GM23338 (cell line): ENCODE measurements at regions not wholly inside any gene's neighbourhood (a gene's known extent, or its start where the extent isn't known, plus 50 kb on each side); places are given as distances from the start of the nearest gene placed in this dataset.

Experiments used
- ATAC-seq: fragments of 200-7000 bp; cut with Tn5 transposase; 3 replicates; pipeline ENCODE4 v1.9.1; 2020
- DNase-seq: peaks from one replicate; pipeline ENCODE4 v3.0.0-alpha.2; 2015; ENCODE audit warnings: low spot score
- H2AFZ ChIP-seq: fragments of 200-600 bp; sonication (generic); 2 replicates; pipeline ENCODE4 v1.8.0; 2016; ENCODE audit warnings: antibody characterized with exemption, mild to moderate bottlenecking, moderate library complexity
- H3F3A ChIP-seq: fragments of 200-600 bp; sonication (generic); replicated peaks from 2 replicates; pipeline ENCODE4 v1.8.0; 2017; ENCODE audit warnings: antibody characterized with exemption, mixed run types, low read depth
- H3K27ac ChIP-seq: fragments of 200-600 bp; sonication (generic); 2 replicates; pipeline ENCODE4 v1.6.1; 2016; ENCODE audit warnings: low read depth
- H3K27me3 ChIP-seq: fragments of 200-600 bp; sonication (generic); 2 replicates; pipeline ENCODE4 v1.8.0; 2016; ENCODE audit warnings: mild to moderate bottlenecking, mixed run types, moderate library complexity; ENCODE audit not compliant: insufficient read depth
- H3K36me3 ChIP-seq: fragments of 200-600 bp; sonication (generic); 2 replicates; pipeline ENCODE4 v1.8.0; 2016; ENCODE audit warnings: mild to moderate bottlenecking; ENCODE audit not compliant: insufficient read depth
- H3K4me1 ChIP-seq: fragments of 200-600 bp; sonication (generic); 2 replicates; pipeline ENCODE4 v1.8.0; 2016; ENCODE audit warnings: mild to moderate bottlenecking, moderate library complexity; ENCODE audit not compliant: insufficient read depth
- H3K4me2 ChIP-seq: fragments of 200-600 bp; sonication (generic); 2 replicates; pipeline ENCODE4 v1.7.1; 2017; ENCODE audit warnings: mixed run types
- H3K4me3 ChIP-seq: fragments of 200-600 bp; sonication (generic); 2 replicates; pipeline ENCODE4 v1.6.1; 2016; ENCODE audit warnings: mixed run types
- H3K79me2 ChIP-seq: fragments of 200-600 bp; sonication (generic); replicated peaks from 2 replicates; pipeline ENCODE4 v1.8.0; 2017; ENCODE audit warnings: mild to moderate bottlenecking; ENCODE audit not compliant: insufficient read depth
- H3K9me2 ChIP-seq: fragments of 200-600 bp; sonication (generic); 2 replicates; pipeline ENCODE4 v1.8.0; 2017; ENCODE audit not compliant: insufficient read depth
- H4K20me1 ChIP-seq: fragments of 200-600 bp; sonication (generic); replicated peaks from 2 replicates; pipeline ENCODE4 v1.8.0; 2017; ENCODE audit warnings: mild to moderate bottlenecking; ENCODE audit not compliant: insufficient read depth
- H3K27ac Mint-ChIP-seq: 2 replicates; pipeline ENCODE4 v1.8.0; 2020; ENCODE audit warnings: inconsistent platforms, mild to moderate bottlenecking, moderate library complexity, mixed read lengths
- H3K27me3 Mint-ChIP-seq: 3 replicates; pipeline ENCODE4 v1.8.0; 2022; ENCODE audit warnings: low read depth, mild to moderate bottlenecking, moderate library complexity, mixed read lengths, inconsistent platforms; ENCODE audit not compliant: insufficient read depth, poor library complexity
- H3K36me3 Mint-ChIP-seq: 3 replicates; pipeline ENCODE4 v1.8.0; 2021; ENCODE audit warnings: low read depth, mild to moderate bottlenecking, inconsistent platforms, moderate library complexity, mixed read lengths
- H3K4me1 Mint-ChIP-seq: 3 replicates; pipeline ENCODE4 v1.8.0; 2020; ENCODE audit warnings: mild to moderate bottlenecking, inconsistent platforms, mixed read lengths
- H3K4me3 Mint-ChIP-seq: 3 replicates; pipeline ENCODE4 v1.8.0; 2021; ENCODE audit warnings: moderate library complexity, mild to moderate bottlenecking, inconsistent platforms, mixed read lengths
- H3K9me3 Mint-ChIP-seq: 3 replicates; pipeline ENCODE4 v1.8.0; 2020; ENCODE audit warnings: moderate library complexity, mild to moderate bottlenecking, inconsistent platforms, mixed read lengths
- CREB1 ChIP-seq: fragments of 250-450 bp; sonication (Bioruptor Pico); IDR thresholded peaks from 2 replicates; pipeline ENCODE4 v1.5.0; 2020; ENCODE audit warnings: low read depth, mild to moderate bottlenecking, moderate library complexity
- EZH2 ChIP-seq: fragments of 200-600 bp; sonication (generic); IDR thresholded peaks from one replicate; pipeline ENCODE4 v1.8.0; 2017; ENCODE audit warnings: antibody characterized with exemption, mild to moderate bottlenecking, low read depth; ENCODE audit not compliant: unreplicated experiment
- EZH2phosphoT487 ChIP-seq: fragments of 200-600 bp; sonication (generic); IDR thresholded peaks from one replicate; pipeline ENCODE4 v1.8.1; 2018; ENCODE audit warnings: antibody characterized with exemption; ENCODE audit not compliant: unreplicated experiment
- JUNB ChIP-seq: IDR thresholded peaks from one replicate; pipeline ENCODE4 v1.6.1; 2016; ENCODE audit warnings: antibody characterized with exemption; ENCODE audit not compliant: unreplicated experiment
- NANOG ChIP-seq: IDR thresholded peaks from 2 replicates; pipeline ENCODE4 v1.6.1; 2016; ENCODE audit warnings: antibody characterized with exemption, borderline replicate concordance
- POLR2AphosphoS5 ChIP-seq: IDR thresholded peaks from 2 replicates; pipeline ENCODE4 v1.6.1; 2016; ENCODE audit warnings: antibody characterized with exemption, low read depth
- STAT1 ChIP-seq: IDR thresholded peaks from one replicate; pipeline ENCODE4 v1.6.1; 2016; ENCODE audit warnings: antibody characterized with exemption; ENCODE audit not compliant: unreplicated experiment
- ZNF114 ChIP-seq: fragments of 250-450 bp; sonication (Bioruptor Pico); IDR thresholded peaks from 2 replicates; pipeline ENCODE4 v1.5.0; 2020; ENCODE audit warnings: mild to moderate bottlenecking, moderate library complexity
- ZNF331 ChIP-seq: fragments of 250-450 bp; sonication (Bioruptor Pico); IDR thresholded peaks from 2 replicates; pipeline ENCODE4 v1.5.0; 2020; ENCODE audit warnings: low read depth, mild to moderate bottlenecking, moderate library complexity
- TF ChIP-seq, protein P1 (sequence below): fragments of 250-450 bp; sonication (Bioruptor Pico); IDR thresholded peaks from 2 replicates; pipeline ENCODE4 v1.5.0; 2020; ENCODE audit warnings: mild to moderate bottlenecking, moderate library complexity
- TF ChIP-seq, protein P2 (sequence below), 2 experiments: fragments of 200-600 bp in 1 of 2; sonication (generic) in 1 of 2; conservative IDR thresholded peaks; 2 replicates each; pipeline versions ENCODE4 v1.5.1 to v1.6.1; 2016 to 2017; ENCODE audit warnings: antibody characterized with exemption in 2 of 2, low read depth in 2 of 2, mild to moderate bottlenecking in 2 of 2, moderate library complexity in 1 of 2
- TF ChIP-seq, protein P3 (sequence below): IDR thresholded peaks from one replicate; pipeline ENCODE4 v1.6.1; 2018; ENCODE audit warnings: antibody characterized with exemption; ENCODE audit not compliant: unreplicated experiment
- TF ChIP-seq, protein P4 (sequence below): IDR thresholded peaks from 2 replicates; pipeline ENCODE4 v1.6.1; 2016; ENCODE audit warnings: antibody characterized with exemption

DNA sequence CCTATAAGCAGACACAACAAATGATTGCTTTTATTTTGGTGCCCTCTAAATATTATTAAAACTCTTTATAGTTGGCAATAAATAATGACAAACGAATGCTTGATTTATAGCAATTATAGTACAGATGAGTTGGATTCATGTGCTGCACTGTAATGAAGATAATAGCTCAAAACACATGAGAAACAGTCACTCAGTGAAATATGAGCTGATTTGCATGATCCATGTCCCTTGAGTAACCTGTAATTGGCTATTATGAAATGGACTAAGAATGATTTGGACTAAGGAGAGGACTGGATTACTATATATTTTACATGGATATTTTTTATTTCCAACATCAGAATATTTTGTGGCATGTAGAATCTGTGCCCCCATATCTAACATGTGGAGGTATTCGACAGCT is 365.6 kb upstream of the UBE2E3 start:
- no peak overlapping the region for H3K27ac Mint-ChIP-seq
- no peaks in the 10 kb centered on the region for H3K27me3 ChIP-seq
- H3K4me2 ChIP-seq, result no peak overlapping the region
- DNase-seq (no peak), ATAC-seq (no peak)
- H3K27me3 Mint-ChIP-seq, result no peaks in the 10 kb centered on the region
- H3K4me3 Mint-ChIP-seq, result no peak overlapping the region
- no peak overlapping the region for H2AFZ ChIP-seq
- H3K4me1 Mint-ChIP-seq, result no peaks in the 10 kb centered on the region
- no peaks in the 10 kb centered on the region for H3K36me3 ChIP-seq
- no peaks in the 10 kb centered on the region for H4K20me1 ChIP-seq
- no peaks in the 10 kb centered on the region for H3K36me3 Mint-ChIP-seq
- no peaks in the 10 kb centered on the region for H3K9me2 ChIP-seq
- no peaks in the 10 kb centered on the region for H3F3A ChIP-seq
- no peaks in the 10 kb centered on the region for H3K79me2 ChIP-seq
- H3K4me1 ChIP-seq, result no peaks in the 10 kb centered on the region
- H3K4me3 ChIP-seq, result no peak overlapping the region
- TF ChIP-seq, protein P1, sequence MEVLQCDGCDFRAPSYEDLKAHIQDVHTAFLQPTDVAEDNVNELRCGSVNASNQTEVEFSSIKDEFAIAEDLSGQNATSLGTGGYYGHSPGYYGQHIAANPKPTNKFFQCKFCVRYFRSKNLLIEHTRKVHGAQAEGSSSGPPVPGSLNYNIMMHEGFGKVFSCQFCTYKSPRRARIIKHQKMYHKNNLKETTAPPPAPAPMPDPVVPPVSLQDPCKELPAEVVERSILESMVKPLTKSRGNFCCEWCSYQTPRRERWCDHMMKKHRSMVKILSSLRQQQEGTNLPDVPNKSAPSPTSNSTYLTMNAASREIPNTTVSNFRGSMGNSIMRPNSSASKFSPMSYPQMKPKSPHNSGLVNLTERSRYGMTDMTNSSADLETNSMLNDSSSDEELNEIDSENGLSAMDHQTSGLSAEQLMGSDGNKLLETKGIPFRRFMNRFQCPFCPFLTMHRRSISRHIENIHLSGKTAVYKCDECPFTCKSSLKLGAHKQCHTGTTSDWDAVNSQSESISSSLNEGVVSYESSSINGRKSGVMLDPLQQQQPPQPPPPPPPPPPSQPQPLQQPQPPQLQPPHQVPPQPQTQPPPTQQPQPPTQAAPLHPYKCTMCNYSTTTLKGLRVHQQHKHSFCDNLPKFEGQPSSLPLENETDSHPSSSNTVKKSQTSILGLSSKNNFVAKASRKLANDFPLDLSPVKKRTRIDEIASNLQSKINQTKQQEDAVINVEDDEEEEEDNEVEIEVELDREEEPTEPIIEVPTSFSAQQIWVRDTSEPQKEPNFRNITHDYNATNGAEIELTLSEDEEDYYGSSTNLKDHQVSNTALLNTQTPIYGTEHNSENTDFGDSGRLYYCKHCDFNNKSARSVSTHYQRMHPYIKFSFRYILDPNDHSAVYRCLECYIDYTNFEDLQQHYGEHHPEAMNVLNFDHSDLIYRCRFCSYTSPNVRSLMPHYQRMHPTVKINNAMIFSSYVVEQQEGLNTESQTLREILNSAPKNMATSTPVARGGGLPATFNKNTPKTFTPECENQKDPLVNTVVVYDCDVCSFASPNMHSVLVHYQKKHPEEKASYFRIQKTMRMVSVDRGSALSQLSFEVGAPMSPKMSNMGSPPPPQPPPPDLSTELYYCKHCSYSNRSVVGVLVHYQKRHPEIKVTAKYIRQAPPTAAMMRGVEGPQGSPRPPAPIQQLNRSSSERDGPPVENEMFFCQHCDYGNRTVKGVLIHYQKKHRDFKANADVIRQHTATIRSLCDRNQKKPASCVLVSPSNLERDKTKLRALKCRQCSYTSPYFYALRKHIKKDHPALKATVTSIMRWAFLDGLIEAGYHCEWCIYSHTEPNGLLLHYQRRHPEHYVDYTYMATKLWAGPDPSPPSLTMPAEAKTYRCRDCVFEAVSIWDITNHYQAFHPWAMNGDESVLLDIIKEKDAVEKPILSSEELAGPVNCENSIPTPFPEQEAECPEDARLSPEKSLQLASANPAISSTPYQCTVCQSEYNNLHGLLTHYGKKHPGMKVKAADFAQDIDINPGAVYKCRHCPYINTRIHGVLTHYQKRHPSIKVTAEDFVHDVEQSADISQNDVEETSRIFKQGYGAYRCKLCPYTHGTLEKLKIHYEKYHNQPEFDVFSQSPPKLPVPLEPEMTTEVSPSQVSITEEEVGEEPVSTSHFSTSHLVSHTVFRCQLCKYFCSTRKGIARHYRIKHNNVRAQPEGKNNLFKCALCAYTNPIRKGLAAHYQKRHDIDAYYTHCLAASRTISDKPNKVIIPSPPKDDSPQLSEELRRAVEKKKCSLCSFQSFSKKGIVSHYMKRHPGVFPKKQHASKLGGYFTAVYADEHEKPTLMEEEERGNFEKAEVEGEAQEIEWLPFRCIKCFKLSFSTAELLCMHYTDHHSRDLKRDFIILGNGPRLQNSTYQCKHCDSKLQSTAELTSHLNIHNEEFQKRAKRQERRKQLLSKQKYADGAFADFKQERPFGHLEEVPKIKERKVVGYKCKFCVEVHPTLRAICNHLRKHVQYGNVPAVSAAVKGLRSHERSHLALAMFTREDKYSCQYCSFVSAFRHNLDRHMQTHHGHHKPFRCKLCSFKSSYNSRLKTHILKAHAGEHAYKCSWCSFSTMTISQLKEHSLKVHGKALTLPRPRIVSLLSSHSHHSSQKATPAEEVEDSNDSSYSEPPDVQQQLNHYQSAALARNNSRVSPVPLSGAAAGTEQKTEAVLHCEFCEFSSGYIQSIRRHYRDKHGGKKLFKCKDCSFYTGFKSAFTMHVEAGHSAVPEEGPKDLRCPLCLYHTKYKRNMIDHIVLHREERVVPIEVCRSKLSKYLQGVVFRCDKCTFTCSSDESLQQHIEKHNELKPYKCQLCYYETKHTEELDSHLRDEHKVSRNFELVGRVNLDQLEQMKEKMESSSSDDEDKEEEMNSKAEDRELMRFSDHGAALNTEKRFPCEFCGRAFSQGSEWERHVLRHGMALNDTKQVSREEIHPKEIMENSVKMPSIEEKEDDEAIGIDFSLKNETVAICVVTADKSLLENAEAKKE, result no peak
- TF ChIP-seq STAT1 (no peak), ZNF331 (no peak), ZNF114 (no peak), CREB1 (CRISPR knock-in tag) (no peak), JUNB (no peak), EZH2phosphoT487 (no peak), NANOG (no peak), EZH2 (no peak), POLR2AphosphoS5 (no peak)
- TF ChIP-seq, protein P2, sequence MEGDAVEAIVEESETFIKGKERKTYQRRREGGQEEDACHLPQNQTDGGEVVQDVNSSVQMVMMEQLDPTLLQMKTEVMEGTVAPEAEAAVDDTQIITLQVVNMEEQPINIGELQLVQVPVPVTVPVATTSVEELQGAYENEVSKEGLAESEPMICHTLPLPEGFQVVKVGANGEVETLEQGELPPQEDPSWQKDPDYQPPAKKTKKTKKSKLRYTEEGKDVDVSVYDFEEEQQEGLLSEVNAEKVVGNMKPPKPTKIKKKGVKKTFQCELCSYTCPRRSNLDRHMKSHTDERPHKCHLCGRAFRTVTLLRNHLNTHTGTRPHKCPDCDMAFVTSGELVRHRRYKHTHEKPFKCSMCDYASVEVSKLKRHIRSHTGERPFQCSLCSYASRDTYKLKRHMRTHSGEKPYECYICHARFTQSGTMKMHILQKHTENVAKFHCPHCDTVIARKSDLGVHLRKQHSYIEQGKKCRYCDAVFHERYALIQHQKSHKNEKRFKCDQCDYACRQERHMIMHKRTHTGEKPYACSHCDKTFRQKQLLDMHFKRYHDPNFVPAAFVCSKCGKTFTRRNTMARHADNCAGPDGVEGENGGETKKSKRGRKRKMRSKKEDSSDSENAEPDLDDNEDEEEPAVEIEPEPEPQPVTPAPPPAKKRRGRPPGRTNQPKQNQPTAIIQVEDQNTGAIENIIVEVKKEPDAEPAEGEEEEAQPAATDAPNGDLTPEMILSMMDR (conservative IDR thresholded peaks at IDR 0.05; ENCODE audit: low read depth in 2 of 2), result no peak
- TF ChIP-seq, protein P3, sequence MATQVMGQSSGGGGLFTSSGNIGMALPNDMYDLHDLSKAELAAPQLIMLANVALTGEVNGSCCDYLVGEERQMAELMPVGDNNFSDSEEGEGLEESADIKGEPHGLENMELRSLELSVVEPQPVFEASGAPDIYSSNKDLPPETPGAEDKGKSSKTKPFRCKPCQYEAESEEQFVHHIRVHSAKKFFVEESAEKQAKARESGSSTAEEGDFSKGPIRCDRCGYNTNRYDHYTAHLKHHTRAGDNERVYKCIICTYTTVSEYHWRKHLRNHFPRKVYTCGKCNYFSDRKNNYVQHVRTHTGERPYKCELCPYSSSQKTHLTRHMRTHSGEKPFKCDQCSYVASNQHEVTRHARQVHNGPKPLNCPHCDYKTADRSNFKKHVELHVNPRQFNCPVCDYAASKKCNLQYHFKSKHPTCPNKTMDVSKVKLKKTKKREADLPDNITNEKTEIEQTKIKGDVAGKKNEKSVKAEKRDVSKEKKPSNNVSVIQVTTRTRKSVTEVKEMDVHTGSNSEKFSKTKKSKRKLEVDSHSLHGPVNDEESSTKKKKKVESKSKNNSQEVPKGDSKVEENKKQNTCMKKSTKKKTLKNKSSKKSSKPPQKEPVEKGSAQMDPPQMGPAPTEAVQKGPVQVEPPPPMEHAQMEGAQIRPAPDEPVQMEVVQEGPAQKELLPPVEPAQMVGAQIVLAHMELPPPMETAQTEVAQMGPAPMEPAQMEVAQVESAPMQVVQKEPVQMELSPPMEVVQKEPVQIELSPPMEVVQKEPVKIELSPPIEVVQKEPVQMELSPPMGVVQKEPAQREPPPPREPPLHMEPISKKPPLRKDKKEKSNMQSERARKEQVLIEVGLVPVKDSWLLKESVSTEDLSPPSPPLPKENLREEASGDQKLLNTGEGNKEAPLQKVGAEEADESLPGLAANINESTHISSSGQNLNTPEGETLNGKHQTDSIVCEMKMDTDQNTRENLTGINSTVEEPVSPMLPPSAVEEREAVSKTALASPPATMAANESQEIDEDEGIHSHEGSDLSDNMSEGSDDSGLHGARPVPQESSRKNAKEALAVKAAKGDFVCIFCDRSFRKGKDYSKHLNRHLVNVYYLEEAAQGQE, result no peak
- TF ChIP-seq, protein P4, sequence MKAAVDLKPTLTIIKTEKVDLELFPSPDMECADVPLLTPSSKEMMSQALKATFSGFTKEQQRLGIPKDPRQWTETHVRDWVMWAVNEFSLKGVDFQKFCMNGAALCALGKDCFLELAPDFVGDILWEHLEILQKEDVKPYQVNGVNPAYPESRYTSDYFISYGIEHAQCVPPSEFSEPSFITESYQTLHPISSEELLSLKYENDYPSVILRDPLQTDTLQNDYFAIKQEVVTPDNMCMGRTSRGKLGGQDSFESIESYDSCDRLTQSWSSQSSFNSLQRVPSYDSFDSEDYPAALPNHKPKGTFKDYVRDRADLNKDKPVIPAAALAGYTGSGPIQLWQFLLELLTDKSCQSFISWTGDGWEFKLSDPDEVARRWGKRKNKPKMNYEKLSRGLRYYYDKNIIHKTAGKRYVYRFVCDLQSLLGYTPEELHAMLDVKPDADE, result no peak
- H3K9me3 Mint-ChIP-seq, result no peaks in the 10 kb centered on the region
- no peak overlapping the region for H3K27ac ChIP-seq
